ENCODE measurements at regions not wholly inside any gene's neighbourhood (a gene's known extent, or its start where the extent isn't known, plus 50 kb on each side); places are given as distances from the start of the nearest gene placed in this dataset.

DNA sequence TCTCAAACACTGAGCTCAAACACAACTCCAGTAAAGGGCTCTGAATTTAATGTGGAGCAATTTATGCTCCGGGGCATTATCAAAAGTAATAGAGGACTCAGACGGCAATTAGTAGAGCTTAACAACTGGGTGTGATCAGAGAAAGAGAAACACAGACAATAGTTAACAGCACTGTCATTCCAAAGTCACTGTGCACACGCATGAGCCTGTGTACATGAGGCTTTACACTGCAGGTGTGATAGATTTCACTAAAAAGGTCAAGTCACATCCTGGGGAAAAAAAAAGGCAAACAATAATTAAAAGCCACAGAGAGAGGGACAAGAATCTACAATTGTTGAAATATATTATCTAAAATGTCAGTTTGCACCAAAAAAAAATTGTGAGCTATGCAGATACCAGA is 956.5 kb downstream of the CDH18 start:
- TF ChIP-seq, protein P1, sequence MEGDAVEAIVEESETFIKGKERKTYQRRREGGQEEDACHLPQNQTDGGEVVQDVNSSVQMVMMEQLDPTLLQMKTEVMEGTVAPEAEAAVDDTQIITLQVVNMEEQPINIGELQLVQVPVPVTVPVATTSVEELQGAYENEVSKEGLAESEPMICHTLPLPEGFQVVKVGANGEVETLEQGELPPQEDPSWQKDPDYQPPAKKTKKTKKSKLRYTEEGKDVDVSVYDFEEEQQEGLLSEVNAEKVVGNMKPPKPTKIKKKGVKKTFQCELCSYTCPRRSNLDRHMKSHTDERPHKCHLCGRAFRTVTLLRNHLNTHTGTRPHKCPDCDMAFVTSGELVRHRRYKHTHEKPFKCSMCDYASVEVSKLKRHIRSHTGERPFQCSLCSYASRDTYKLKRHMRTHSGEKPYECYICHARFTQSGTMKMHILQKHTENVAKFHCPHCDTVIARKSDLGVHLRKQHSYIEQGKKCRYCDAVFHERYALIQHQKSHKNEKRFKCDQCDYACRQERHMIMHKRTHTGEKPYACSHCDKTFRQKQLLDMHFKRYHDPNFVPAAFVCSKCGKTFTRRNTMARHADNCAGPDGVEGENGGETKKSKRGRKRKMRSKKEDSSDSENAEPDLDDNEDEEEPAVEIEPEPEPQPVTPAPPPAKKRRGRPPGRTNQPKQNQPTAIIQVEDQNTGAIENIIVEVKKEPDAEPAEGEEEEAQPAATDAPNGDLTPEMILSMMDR (IDR thresholded peaks at IDR 0.05; ENCODE audit: insufficient read depth, low read length) = no peak
- TF ChIP-seq SPI1 (IDR thresholded peaks at IDR 0.05; ENCODE audit: borderline replicate concordance, low read depth) = no peak

All from HL-60 (cell line).